Endothelial cell of umbilical vein (primary cell): ENCODE measurements at regions not wholly inside any gene's neighbourhood (a gene's known extent, or its start where the extent isn't known, plus 50 kb on each side); places are given as distances from the start of the nearest gene placed in this dataset.

Source experiments
- BruUV-seq: library from RNA; stranded (reverse); fragments of 400-500 nt; replicated peaks from 2 replicates; lab custom pipeline; 2021; lab: Mats Ljungman, UMichigan
- CTCF ChIA-PET: fragments of 300-600, 350-600 bp; sonication (Branson Sonifier 250); formaldehyde crosslinking; loops from one replicate; lab custom pipeline; 2021; ENCODE audit warnings: antibody characterized with exemption, inconsistent platforms; lab: Charles Lee
- POLR2A ChIA-PET: fragments of 300-600, 350-600 bp; sonication (Branson Sonifier 250); formaldehyde crosslinking; loops from one replicate; lab custom pipeline; 2021; ENCODE audit warnings: antibody characterized with exemption, inconsistent platforms; lab: Charles Lee
- DNase-seq: peaks from one replicate; pipeline ENCODE4 v3.0.0-alpha.2; 2011; ENCODE audit warnings: low read depth, low spot score
- FAIRE-seq: peaks from 2 replicates; lab custom pipeline; 2011; peaks lifted over from hg19 to GRCh38; lab: Jason Lieb, UNC
- H2AFZ ChIP-seq: 2 replicates; pipeline ENCODE4 v1.6.0; 2012; ENCODE audit warnings: low read depth, low read length, control low read depth, inconsistent platforms
- H3K27ac ChIP-seq: 2 replicates; pipeline ENCODE4 v1.5.1; 2011; ENCODE audit warnings: low read depth, mild to moderate bottlenecking, control low read depth, low read length, moderate library complexity; ENCODE audit not compliant: insufficient read depth
- H3K27me3 ChIP-seq, 2 experiments: 2 replicates each; pipeline versions ENCODE4 v1.6.0 to v1.6.1; 2011; ENCODE audit warnings: low read length in 2 of 2, mixed read lengths in 1 of 2; ENCODE audit not compliant: control insufficient read depth in 2 of 2, insufficient read depth in 2 of 2
- H3K36me3 ChIP-seq, 2 experiments: 2 replicates in 1 of 2; 3 replicates in 1 of 2; pipeline ENCODE4 v1.5.1; 2011; ENCODE audit warnings: low read length in 2 of 2, mild to moderate bottlenecking in 1 of 2, moderate library complexity in 1 of 2; ENCODE audit not compliant: control insufficient read depth in 2 of 2, insufficient read depth in 2 of 2; ENCODE audit errors: extremely low read depth in 1 of 2
- H3K4me1 ChIP-seq: 3 replicates; pipeline ENCODE4 v1.5.1; 2011; ENCODE audit warnings: mild to moderate bottlenecking, low read length; ENCODE audit not compliant: control insufficient read depth, insufficient read depth; ENCODE audit errors: extremely low read depth
- H3K4me2 ChIP-seq: 2 replicates; pipeline ENCODE4 v1.6.1; 2011; ENCODE audit warnings: low read length, control low read depth, mixed read lengths; ENCODE audit not compliant: insufficient read depth
- H3K4me3 ChIP-seq, 3 experiments: fragments of 200-600 bp in 1 of 3; sonication (generic), shearing (Covaris generic) in 1 of 3; replicated peaks in 1 of 3; 2 replicates each; pipeline ENCODE4 v1.5.1; 2011 to 2016; ENCODE audit warnings: control low read depth in 3 of 3, low read length in 3 of 3, mild to moderate bottlenecking in 2 of 3, inconsistent platforms in 1 of 3, low read depth in 1 of 3, moderate library complexity in 1 of 3; ENCODE audit not compliant: insufficient read depth in 1 of 3
- H3K79me2 ChIP-seq: 2 replicates; pipeline ENCODE4 v1.6.0; 2012; ENCODE audit warnings: low read length, inconsistent platforms; ENCODE audit not compliant: control insufficient read depth, insufficient read depth
- H3K9ac ChIP-seq: replicated peaks from 2 replicates; pipeline ENCODE3; 2011; ENCODE audit warnings: low read length, control low read depth; ENCODE audit not compliant: insufficient read depth; ENCODE audit errors: extremely low read depth
- H3K9me1 ChIP-seq: replicated peaks from 3 replicates; pipeline ENCODE4 v1.6.0; 2011; ENCODE audit warnings: mild to moderate bottlenecking, low read length; ENCODE audit not compliant: control insufficient read depth, insufficient read depth; ENCODE audit errors: extremely low read depth
- H3K9me3 ChIP-seq: replicated peaks from 2 replicates; pipeline ENCODE4 v1.5.1; 2012; ENCODE audit warnings: low read length, inconsistent platforms; ENCODE audit not compliant: control insufficient read depth, insufficient read depth
- H4K20me1 ChIP-seq: replicated peaks from 2 replicates; pipeline ENCODE3; 2011; ENCODE audit warnings: mild to moderate bottlenecking, low read length; ENCODE audit not compliant: control insufficient read depth, insufficient read depth; ENCODE audit errors: extremely low read depth
- EZH2 ChIP-seq: IDR thresholded peaks from 2 replicates; pipeline ENCODE4 v1.6.1; 2012; ENCODE audit warnings: borderline replicate concordance, low read depth, mild to moderate bottlenecking, moderate library complexity, low read length, inconsistent platforms; ENCODE audit not compliant: severe bottlenecking
- GATA2 ChIP-seq: IDR thresholded peaks from 2 replicates; pipeline ENCODE4 v1.7.0; 2011; ENCODE audit warnings: low read depth, mild to moderate bottlenecking, moderate library complexity, mixed read lengths, low read length; ENCODE audit not compliant: insufficient read length, insufficient read depth
- JUN ChIP-seq: IDR thresholded peaks from 2 replicates; pipeline ENCODE4 v1.6.1; 2011; ENCODE audit warnings: borderline replicate concordance, low read depth; ENCODE audit not compliant: insufficient read length, insufficient read depth
- MYC ChIP-seq: IDR thresholded peaks from one replicate; pipeline ENCODE4 v1.6.1; 2011; ENCODE audit warnings: mild to moderate bottlenecking, low read depth, low read length
- POLR2A ChIP-seq: IDR thresholded peaks from 2 replicates; pipeline ENCODE4 v1.6.1; 2012; ENCODE audit warnings: low read depth, mild to moderate bottlenecking, control low read depth, low read length
- POLR2AphosphoS5 ChIP-seq: IDR thresholded peaks from 2 replicates; pipeline ENCODE4 v1.6.1; 2012; ENCODE audit warnings: low read depth, mild to moderate bottlenecking, control low read depth, low read length, moderate library complexity; ENCODE audit not compliant: insufficient read depth
- dilution Hi-C: fragments of 300-500 bp; cut with MboI; formaldehyde crosslinking; loops from one replicate; pipeline ENCODE4 v1.15.0; 2019; ENCODE audit warnings: low sequenced_read_pairs; ENCODE audit not compliant: extremely low pct_ligation_motif_present
- intact Hi-C: fragments of 100-400 bp; cut with micrococcal nuclease; formaldehyde crosslinking; loops from one replicate; pipeline ENCODE4 v1.10.0; 2022
- TF ChIP-seq, protein P1 (sequence below), 2 donors: IDR thresholded peaks; 1 replicate in 1 of 2; 2 replicates in 1 of 2; pipeline ENCODE4 v1.5.1; 2011; ENCODE audit warnings: low read length in 2 of 2, mild to moderate bottlenecking in 2 of 2, moderate library complexity in 2 of 2, control low read depth in 1 of 2, inconsistent platforms in 1 of 2, low read depth in 1 of 2; ENCODE audit not compliant: insufficient read depth in 1 of 2; ENCODE audit errors: extremely low read depth in 1 of 2
- TF ChIP-seq, protein P2 (sequence below): IDR thresholded peaks from 2 replicates; pipeline ENCODE4 v1.6.1; 2011; ENCODE audit not compliant: insufficient read depth, insufficient read length

DNA sequence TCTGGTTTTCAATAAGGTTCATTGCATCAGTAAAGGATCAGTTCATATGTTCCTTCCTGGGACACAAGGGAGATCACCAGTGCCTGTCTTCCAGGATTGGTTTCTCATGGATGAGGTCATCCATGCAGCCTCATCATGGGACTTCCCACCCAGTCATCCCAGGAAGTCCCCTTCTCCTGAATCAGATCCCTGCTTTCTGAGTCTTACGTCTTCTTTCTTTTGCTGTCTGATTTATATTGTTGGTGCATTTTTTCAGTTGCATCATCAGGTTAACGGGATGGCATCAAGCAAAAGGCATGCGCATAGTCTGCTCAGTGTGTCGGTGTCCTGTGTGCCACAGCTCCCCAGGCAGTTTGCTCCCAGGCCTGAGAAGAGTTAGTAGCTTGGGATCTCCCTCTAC lies 105.9 kb downstream of the SOX11 start:
- Histone ChIP-seq H3K9me1 (no peaks in the 10 kb centered on the region), H2AFZ (no peak overlapping the region), H3K9ac (no peak overlapping the region), H4K20me1 (no peaks in the 10 kb centered on the region), H3K27ac (no peak overlapping the region), H3K27me3 (no peaks in the 10 kb centered on the region), H3K4me1 (no peaks in the 10 kb centered on the region), H3K9me3 (peaks cover 8% of the 10 kb centered on the region), H3K36me3 (no peaks in the 10 kb centered on the region), H3K4me2 (no peak overlapping the region), H3K4me3 (no peak overlapping the region), H3K79me2 (no peaks in the 10 kb centered on the region)
- DNase-seq (no peak), FAIRE-seq (no peak)
- TF ChIP-seq, protein P1, sequence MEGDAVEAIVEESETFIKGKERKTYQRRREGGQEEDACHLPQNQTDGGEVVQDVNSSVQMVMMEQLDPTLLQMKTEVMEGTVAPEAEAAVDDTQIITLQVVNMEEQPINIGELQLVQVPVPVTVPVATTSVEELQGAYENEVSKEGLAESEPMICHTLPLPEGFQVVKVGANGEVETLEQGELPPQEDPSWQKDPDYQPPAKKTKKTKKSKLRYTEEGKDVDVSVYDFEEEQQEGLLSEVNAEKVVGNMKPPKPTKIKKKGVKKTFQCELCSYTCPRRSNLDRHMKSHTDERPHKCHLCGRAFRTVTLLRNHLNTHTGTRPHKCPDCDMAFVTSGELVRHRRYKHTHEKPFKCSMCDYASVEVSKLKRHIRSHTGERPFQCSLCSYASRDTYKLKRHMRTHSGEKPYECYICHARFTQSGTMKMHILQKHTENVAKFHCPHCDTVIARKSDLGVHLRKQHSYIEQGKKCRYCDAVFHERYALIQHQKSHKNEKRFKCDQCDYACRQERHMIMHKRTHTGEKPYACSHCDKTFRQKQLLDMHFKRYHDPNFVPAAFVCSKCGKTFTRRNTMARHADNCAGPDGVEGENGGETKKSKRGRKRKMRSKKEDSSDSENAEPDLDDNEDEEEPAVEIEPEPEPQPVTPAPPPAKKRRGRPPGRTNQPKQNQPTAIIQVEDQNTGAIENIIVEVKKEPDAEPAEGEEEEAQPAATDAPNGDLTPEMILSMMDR (IDR thresholded peaks at IDR 0.05; ENCODE audit: extremely low read depth in 1 of 2, insufficient read depth in 1 of 2, low read depth in 1 of 2, low read length in 2 of 2), result no peak
- TF ChIP-seq MYC (no peak), JUN (no peak), EZH2 (no peak), POLR2A (no peak), GATA2 (no peak), POLR2AphosphoS5 (no peak)
- TF ChIP-seq, protein P2, sequence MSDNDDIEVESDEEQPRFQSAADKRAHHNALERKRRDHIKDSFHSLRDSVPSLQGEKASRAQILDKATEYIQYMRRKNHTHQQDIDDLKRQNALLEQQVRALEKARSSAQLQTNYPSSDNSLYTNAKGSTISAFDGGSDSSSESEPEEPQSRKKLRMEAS, result no peak
- BruUV-seq, result no TSS peak
- intact Hi-C loops, result no loop called here
- ChIA-PET POLR2A (no interaction called here), CTCF (no interaction called here)
- dilution Hi-C loops, result no loop called here
